Suprapubic skin (tissue), 3 donors: ENCODE measurements at regions not wholly inside any gene's neighbourhood (a gene's known extent, or its start where the extent isn't known, plus 50 kb on each side); places are given as distances from the start of the nearest gene placed in this dataset.

Experiments used
- EP300 ChIP-seq: sonication (generic); formaldehyde crosslinking; IDR thresholded peaks from one replicate; pipeline ENCODE4 v1.6.1; 2017; ENCODE audit warnings: antibody characterized with exemption
- TF ChIP-seq, protein P1 (sequence below), 2 donors: fragments of 200-600 bp in 1 of 2; fragments of 450-650 bp in 1 of 2; sonication (generic) in 1 of 2; IDR thresholded peaks; one replicate each; pipeline ENCODE4 v1.5.1; 2016 to 2019; ENCODE audit warnings: antibody characterized with exemption in 2 of 2, mild to moderate bottlenecking in 1 of 2, moderate library complexity in 1 of 2

GRCh38 chr18:50468807-50469206, 91.1 kb upstream of the MAPK4 start:
- TF ChIP-seq, protein P1, sequence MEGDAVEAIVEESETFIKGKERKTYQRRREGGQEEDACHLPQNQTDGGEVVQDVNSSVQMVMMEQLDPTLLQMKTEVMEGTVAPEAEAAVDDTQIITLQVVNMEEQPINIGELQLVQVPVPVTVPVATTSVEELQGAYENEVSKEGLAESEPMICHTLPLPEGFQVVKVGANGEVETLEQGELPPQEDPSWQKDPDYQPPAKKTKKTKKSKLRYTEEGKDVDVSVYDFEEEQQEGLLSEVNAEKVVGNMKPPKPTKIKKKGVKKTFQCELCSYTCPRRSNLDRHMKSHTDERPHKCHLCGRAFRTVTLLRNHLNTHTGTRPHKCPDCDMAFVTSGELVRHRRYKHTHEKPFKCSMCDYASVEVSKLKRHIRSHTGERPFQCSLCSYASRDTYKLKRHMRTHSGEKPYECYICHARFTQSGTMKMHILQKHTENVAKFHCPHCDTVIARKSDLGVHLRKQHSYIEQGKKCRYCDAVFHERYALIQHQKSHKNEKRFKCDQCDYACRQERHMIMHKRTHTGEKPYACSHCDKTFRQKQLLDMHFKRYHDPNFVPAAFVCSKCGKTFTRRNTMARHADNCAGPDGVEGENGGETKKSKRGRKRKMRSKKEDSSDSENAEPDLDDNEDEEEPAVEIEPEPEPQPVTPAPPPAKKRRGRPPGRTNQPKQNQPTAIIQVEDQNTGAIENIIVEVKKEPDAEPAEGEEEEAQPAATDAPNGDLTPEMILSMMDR (IDR thresholded peaks at IDR 0.05) = no peak
- TF ChIP-seq EP300 = no peak
